ENCODE measurements at regions not wholly inside any gene's neighbourhood (a gene's known extent, or its start where the extent isn't known, plus 50 kb on each side); places are given as distances from the start of the nearest gene placed in this dataset.

DNA sequence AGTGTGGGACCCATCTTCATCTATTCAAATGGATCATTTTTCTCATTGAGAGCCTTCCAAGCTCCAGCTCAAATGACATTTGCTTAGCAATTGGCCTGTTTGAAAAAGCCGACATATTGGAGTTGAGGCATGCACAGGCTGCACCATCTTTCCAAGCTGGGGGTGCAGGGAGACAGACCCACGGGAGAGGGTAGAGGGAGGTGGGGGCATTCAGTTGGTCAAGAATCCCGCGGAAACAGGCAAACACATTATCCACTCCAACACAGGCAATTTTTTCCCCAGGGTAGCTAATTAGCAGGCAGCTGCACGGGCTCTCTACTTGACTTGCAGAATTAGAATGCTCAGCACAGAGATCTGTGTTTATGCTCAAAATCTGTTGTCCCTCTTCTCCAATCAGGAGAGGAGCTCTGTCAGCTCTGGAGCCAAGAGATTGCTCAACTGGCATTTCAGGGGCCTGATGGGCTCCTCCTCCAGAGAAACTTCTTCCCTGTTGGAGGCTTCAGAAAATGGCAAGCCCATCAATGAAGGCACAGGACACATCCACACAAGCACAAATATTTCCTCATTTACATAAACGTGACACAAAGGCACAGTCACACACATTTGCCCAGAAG, 267.8 kb downstream of the FOXD2 start:
- TF ChIP-seq, protein P1, sequence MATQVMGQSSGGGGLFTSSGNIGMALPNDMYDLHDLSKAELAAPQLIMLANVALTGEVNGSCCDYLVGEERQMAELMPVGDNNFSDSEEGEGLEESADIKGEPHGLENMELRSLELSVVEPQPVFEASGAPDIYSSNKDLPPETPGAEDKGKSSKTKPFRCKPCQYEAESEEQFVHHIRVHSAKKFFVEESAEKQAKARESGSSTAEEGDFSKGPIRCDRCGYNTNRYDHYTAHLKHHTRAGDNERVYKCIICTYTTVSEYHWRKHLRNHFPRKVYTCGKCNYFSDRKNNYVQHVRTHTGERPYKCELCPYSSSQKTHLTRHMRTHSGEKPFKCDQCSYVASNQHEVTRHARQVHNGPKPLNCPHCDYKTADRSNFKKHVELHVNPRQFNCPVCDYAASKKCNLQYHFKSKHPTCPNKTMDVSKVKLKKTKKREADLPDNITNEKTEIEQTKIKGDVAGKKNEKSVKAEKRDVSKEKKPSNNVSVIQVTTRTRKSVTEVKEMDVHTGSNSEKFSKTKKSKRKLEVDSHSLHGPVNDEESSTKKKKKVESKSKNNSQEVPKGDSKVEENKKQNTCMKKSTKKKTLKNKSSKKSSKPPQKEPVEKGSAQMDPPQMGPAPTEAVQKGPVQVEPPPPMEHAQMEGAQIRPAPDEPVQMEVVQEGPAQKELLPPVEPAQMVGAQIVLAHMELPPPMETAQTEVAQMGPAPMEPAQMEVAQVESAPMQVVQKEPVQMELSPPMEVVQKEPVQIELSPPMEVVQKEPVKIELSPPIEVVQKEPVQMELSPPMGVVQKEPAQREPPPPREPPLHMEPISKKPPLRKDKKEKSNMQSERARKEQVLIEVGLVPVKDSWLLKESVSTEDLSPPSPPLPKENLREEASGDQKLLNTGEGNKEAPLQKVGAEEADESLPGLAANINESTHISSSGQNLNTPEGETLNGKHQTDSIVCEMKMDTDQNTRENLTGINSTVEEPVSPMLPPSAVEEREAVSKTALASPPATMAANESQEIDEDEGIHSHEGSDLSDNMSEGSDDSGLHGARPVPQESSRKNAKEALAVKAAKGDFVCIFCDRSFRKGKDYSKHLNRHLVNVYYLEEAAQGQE (IDR thresholded peaks at IDR 0.05; ENCODE audit: insufficient replicate concordance, low read depth): no peak
- no peak for TF ChIP-seq GABPA (IDR thresholded peaks at IDR 0.05; ENCODE audit: low read depth)
- no peak for TF ChIP-seq POLR2AphosphoS5 (IDR thresholded peaks at IDR 0.05; ENCODE audit: low read depth)
- TF ChIP-seq, protein P2, sequence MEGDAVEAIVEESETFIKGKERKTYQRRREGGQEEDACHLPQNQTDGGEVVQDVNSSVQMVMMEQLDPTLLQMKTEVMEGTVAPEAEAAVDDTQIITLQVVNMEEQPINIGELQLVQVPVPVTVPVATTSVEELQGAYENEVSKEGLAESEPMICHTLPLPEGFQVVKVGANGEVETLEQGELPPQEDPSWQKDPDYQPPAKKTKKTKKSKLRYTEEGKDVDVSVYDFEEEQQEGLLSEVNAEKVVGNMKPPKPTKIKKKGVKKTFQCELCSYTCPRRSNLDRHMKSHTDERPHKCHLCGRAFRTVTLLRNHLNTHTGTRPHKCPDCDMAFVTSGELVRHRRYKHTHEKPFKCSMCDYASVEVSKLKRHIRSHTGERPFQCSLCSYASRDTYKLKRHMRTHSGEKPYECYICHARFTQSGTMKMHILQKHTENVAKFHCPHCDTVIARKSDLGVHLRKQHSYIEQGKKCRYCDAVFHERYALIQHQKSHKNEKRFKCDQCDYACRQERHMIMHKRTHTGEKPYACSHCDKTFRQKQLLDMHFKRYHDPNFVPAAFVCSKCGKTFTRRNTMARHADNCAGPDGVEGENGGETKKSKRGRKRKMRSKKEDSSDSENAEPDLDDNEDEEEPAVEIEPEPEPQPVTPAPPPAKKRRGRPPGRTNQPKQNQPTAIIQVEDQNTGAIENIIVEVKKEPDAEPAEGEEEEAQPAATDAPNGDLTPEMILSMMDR (IDR thresholded peaks at IDR 0.05; ENCODE audit: insufficient read depth, low read length): no peak
- TF ChIP-seq SPI1 (IDR thresholded peaks at IDR 0.05; ENCODE audit: borderline replicate concordance, low read depth): no peak
- Histone ChIP-seq H3K4me3 (replicated peaks; ENCODE audit: insufficient read depth, low read length) (no peak overlapping the region), H3K27me3 (ENCODE audit: insufficient read depth, poor library complexity, severe bottlenecking) (peaks cover 32% of the 10 kb centered on the region), H3K27ac (replicated peaks) (no peak overlapping the region)
- DNase-seq (ENCODE audit: low read depth in 1 of 2, low spot score in 1 of 2): no peak

DNA sequence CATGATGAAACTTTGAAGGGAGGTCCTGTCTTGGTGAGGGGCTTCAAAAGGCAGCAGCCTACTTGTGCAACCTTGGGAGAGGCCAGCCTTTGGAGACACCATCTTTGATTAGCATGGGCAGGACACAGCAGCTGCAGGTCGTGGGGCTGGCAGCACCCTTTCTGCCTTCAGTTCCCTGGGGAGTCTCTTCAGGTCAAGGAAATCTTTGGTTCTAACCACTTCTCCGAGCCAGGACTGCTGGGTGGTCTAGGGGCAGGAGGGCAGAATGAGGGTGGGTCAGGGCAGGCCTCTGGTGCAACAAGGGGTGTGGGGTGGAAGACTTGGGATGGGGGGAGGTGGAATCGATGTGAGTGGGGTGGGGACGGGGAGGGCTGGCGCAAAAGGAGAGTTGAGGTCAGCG, 269.7 kb downstream of the FOXD2 start:
- H3K4me3 ChIP-seq (replicated peaks; ENCODE audit: insufficient read depth, low read length): no peak overlapping the region
- peaks cover 43% of the 10 kb centered on the region for H3K27me3 ChIP-seq (ENCODE audit: insufficient read depth, poor library complexity, severe bottlenecking)
- H3K27ac ChIP-seq (replicated peaks): no peak overlapping the region
- no peak for TF ChIP-seq SPI1 (IDR thresholded peaks at IDR 0.05; ENCODE audit: borderline replicate concordance, low read depth)
- TF ChIP-seq POLR2AphosphoS5 (IDR thresholded peaks at IDR 0.05; ENCODE audit: low read depth): no peak
- TF ChIP-seq, protein P1 (IDR thresholded peaks at IDR 0.05; ENCODE audit: insufficient replicate concordance, low read depth): no peak
- TF ChIP-seq, protein P2 (IDR thresholded peaks at IDR 0.05; ENCODE audit: insufficient read depth, low read length): no peak
- TF ChIP-seq GABPA (IDR thresholded peaks at IDR 0.05; ENCODE audit: low read depth): no peak
- no peak for DNase-seq (ENCODE audit: low read depth in 1 of 2, low spot score in 1 of 2)

DNA sequence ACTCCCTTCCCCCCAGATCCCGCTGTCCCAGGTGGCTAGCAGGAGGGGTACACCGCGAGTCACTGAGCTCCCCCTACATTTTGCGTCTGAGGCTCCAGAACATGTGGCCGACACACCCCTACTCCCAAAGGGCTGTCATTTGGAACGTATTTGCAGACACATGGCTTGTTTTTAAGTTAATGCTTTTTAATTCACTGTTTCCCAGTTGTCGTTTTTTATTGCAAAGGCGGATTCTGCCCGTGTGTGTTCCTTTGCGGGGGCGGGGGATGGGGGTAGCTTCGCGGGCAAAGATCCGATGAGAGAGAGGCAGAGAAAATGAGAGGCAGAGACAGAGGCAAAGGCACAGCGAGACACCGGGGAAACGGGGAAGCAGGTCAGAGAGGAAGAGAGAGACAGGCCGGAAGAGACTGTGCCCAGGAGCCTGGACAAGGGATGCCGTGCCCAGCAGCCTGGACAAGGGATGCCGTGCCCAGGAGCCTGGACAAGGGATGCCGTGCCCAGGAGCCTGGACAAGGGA, 270.2 kb downstream of the FOXD2 start:
- no peak for TF ChIP-seq GABPA (IDR thresholded peaks at IDR 0.05; ENCODE audit: low read depth)
- Histone ChIP-seq H3K27me3 (ENCODE audit: insufficient read depth, poor library complexity, severe bottlenecking) (peaks cover 43% of the 10 kb centered on the region), H3K27ac (replicated peaks) (no peak overlapping the region), H3K4me3 (replicated peaks; ENCODE audit: insufficient read depth, low read length) (no peak overlapping the region)
- no peak for DNase-seq (ENCODE audit: low read depth in 1 of 2, low spot score in 1 of 2)

DNA sequence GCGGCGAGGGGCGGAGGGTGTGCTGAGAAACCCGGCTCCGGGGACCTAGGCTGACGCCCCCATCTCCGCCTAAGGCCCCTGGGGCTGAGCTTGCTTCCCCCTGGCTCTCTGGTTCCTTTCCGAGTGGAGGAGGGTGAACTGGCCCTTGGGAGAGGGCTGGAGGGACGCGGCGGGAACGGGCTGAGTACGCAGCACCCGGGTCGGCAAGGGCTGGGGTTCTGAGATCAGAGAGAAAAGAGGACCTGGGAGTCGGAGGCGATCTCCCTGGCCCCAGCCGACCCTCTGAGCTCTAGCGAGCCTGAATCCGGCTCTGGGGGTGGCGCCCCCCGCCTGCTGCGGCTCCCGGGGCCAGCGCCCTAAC, 270.8 kb downstream of the FOXD2 start:
- Histone ChIP-seq H3K27me3 (ENCODE audit: insufficient read depth, poor library complexity, severe bottlenecking) (peaks cover 46% of the 10 kb centered on the region), H3K27ac (replicated peaks) (no peak overlapping the region)

More for the DNA sequence above, 270.8 kb downstream of the FOXD2 start:
- TF ChIP-seq, protein P1 (IDR thresholded peaks at IDR 0.05; ENCODE audit: insufficient replicate concordance, low read depth): no peak
- TF ChIP-seq, protein P2 (IDR thresholded peaks at IDR 0.05; ENCODE audit: insufficient read depth, low read length): no peak
- no peak for TF ChIP-seq GABPA (IDR thresholded peaks at IDR 0.05; ENCODE audit: low read depth)
- no peak for TF ChIP-seq POLR2AphosphoS5 (IDR thresholded peaks at IDR 0.05; ENCODE audit: low read depth)
- TF ChIP-seq SPI1 (IDR thresholded peaks at IDR 0.05; ENCODE audit: borderline replicate concordance, low read depth): no peak
- H3K4me3 ChIP-seq (replicated peaks; ENCODE audit: insufficient read depth, low read length): no peak overlapping the region
- no peak for DNase-seq (ENCODE audit: low read depth in 1 of 2, low spot score in 1 of 2)
